ENCODE measurements at regions not wholly inside any gene's neighbourhood (a gene's known extent, or its start where the extent isn't known, plus 50 kb on each side); places are given as distances from the start of the nearest gene placed in this dataset.

- ATAC-seq: no peak
- in situ Hi-C loops (cut with MboI): no loop called here
- no peak for DNase-seq (ENCODE audit: low read depth, low spot score)
Measured at GRCh38 chr4:127469959-127470809, 162.6 kb upstream of the INTU start.

More at GRCh38 chr4:127469959-127470809, 162.6 kb upstream of the INTU start:
- POLR2A ChIA-PET: no interaction called here
- Histone ChIP-seq H3K9me3 (replicated peaks; ENCODE audit: control insufficient read depth, insufficient read depth, low read length) (no peaks in the 10 kb centered on the region), H3K4me2 (ENCODE audit: control insufficient read depth, insufficient read depth) (no peak overlapping the region), H3K36me3 (ENCODE audit: control insufficient read depth in 2 of 2, insufficient read depth in 2 of 2, low read length in 1 of 2) (no peaks in the 10 kb centered on the region), H3K27me3 (replicated peaks in 1 of 2; ENCODE audit: control insufficient read depth in 2 of 2, insufficient read depth in 2 of 2, low read length in 1 of 2) (no peaks in the 10 kb centered on the region), H3K79me2 (ENCODE audit: control insufficient read depth, insufficient read depth, low read length) (no peaks in the 10 kb centered on the region), H3K4me3 (no peak overlapping the region), H3K9ac (ENCODE audit: control insufficient read depth, insufficient read depth, low read length) (no peak overlapping the region), H2AFZ (ENCODE audit: control insufficient read depth, low read depth, low read length) (no peak overlapping the region), H4K20me1 (ENCODE audit: control insufficient read depth, insufficient read depth) (no peaks in the 10 kb centered on the region), H3K4me1 (ENCODE audit: control insufficient read depth, insufficient read depth, low read length) (no peaks in the 10 kb centered on the region), H3K27ac (ENCODE audit: control insufficient read depth, insufficient read depth) (no peak overlapping the region)
- CTCF ChIA-PET: interaction anchor here (1.0 kb wide), 1 partner anchor 9 kb away, joined by 3 read pairs; no protein-coding TSS in a partner anchor
- BruUV-seq (replicated peaks): no TSS peak
- TF ChIP-seq KAT2A (conservative IDR thresholded peaks at IDR 0.05; ENCODE audit: control insufficient read depth, low read depth, low read length): no peak
- TF ChIP-seq MTA2 (IDR thresholded peaks at IDR 0.05; ENCODE audit: low read depth): no peak
- no peak for TF ChIP-seq MXI1 (IDR thresholded peaks at IDR 0.05; ENCODE audit: low read depth, low read length)
- TF ChIP-seq ZNF687 (IDR thresholded peaks at IDR 0.05): no peak
- TF ChIP-seq E2F4 (IDR thresholded peaks at IDR 0.05; ENCODE audit: low read depth, low read length): no peak
- no peak for TF ChIP-seq CREB1 (IDR thresholded peaks at IDR 0.05; ENCODE audit: low read depth)
- no peak for TF ChIP-seq ASH2L (IDR thresholded peaks at IDR 0.05; ENCODE audit: borderline replicate concordance, low read depth)
- no peak for TF ChIP-seq SUPT20H (IDR thresholded peaks at IDR 0.05; ENCODE audit: borderline replicate concordance, control insufficient read depth, low read depth, low read length)
- no peak for TF ChIP-seq NFIC (IDR thresholded peaks at IDR 0.05; ENCODE audit: low read depth, low read length)
- TF ChIP-seq BCL3 (IDR thresholded peaks at IDR 0.05; ENCODE audit: borderline replicate concordance, insufficient read depth, low read depth, low read length, poor library complexity, severe bottlenecking): no peak
- TF ChIP-seq NBN (IDR thresholded peaks at IDR 0.05): no peak
- TF ChIP-seq IRF3 (IDR thresholded peaks at IDR 0.05): no peak
- no peak for TF ChIP-seq PML (IDR thresholded peaks at IDR 0.05; ENCODE audit: low read length)
- FAIRE-seq: no peak
- SMC1A ChIA-PET (ENCODE audit: uncharacterized antibody, unreplicated experiment): no interaction called here
- intact Hi-C loops (cut with micrococcal nuclease; ENCODE audit: unreplicated experiment): no loop called here
- WGBS (ENCODE audit: insufficient coverage, insufficient replicate concordance, low lambda C conversion rate, missing lambda C conversion rate): 43% methylated on average over 27 of the region's 31 CpGs
- RAD21 ChIA-PET (ENCODE audit: unreplicated experiment): no interaction called here
